Activated CD4-positive, alpha-beta T cell treated with anti-CD3 and anti-CD28 coated beads, Interleukin-2, amount 50 U/mL, for 16 hours (primary cell): ENCODE measurements at regions not wholly inside any gene's neighbourhood (a gene's known extent, or its start where the extent isn't known, plus 50 kb on each side); places are given as distances from the start of the nearest gene placed in this dataset.

ENCODE experiments used
- DNase-seq: peaks from one replicate; pipeline ENCODE4 v3.0.0-alpha.2; 2020

- DNase-seq = no peak
These were observed 272.4 kb upstream of the MYO3A start for GRCh38 chr10:25661632-25662031.

GRCh38 chr10:25666276-25666675, 267.8 kb upstream of the MYO3A start:
- no peak for DNase-seq

GRCh38 chr10:25675204-25675603, 258.8 kb upstream of the MYO3A start:
- DNase-seq = no peak

- DNase-seq = no peak
These were observed 258.4 kb upstream of the MYO3A start for GRCh38 chr10:25675615-25676014.

GRCh38 chr10:25678220-25678619, 255.8 kb upstream of the MYO3A start:
- DNase-seq = no peak

GRCh38 chr10:25678666-25679065, 255.4 kb upstream of the MYO3A start:
- no peak for DNase-seq

GRCh38 chr10:25682203-25682851, 251.7 kb upstream of the MYO3A start:
- no peak for DNase-seq

GRCh38 chr10:25683344-25683743, 250.7 kb upstream of the MYO3A start:
- DNase-seq = no peak

- no peak for DNase-seq
These were observed 246.5 kb upstream of the MYO3A start for GRCh38 chr10:25687521-25687920.

- no peak for DNase-seq
These were observed 244.5 kb upstream of the MYO3A start for GRCh38 chr10:25689346-25690100.

- DNase-seq = no peak
These were observed 241.3 kb upstream of the MYO3A start for GRCh38 chr10:25692761-25693160.

- DNase-seq = no peak
These were observed 239.7 kb upstream of the MYO3A start for GRCh38 chr10:25694206-25694933.

GRCh38 chr10:25694971-25695370, 239.1 kb upstream of the MYO3A start:
- no peak for DNase-seq

- DNase-seq = no peak
These were observed 238.4 kb upstream of the MYO3A start for GRCh38 chr10:25695586-25695985.

GRCh38 chr10:25696013-25696708, 237.9 kb upstream of the MYO3A start:
- DNase-seq = no peak

GRCh38 chr10:25697412-25697811, 236.6 kb upstream of the MYO3A start:
- DNase-seq = no peak

- DNase-seq = no peak
These were observed 235.4 kb upstream of the MYO3A start for GRCh38 chr10:25698638-25699037.

GRCh38 chr10:25699631-25700030, 234.4 kb upstream of the MYO3A start:
- DNase-seq = no peak

GRCh38 chr10:25701652-25702051, 232.4 kb upstream of the MYO3A start:
- DNase-seq = no peak

GRCh38 chr10:25704622-25705021, 229.4 kb upstream of the MYO3A start:
- DNase-seq = no peak

GRCh38 chr10:25707572-25707971, 226.5 kb upstream of the MYO3A start:
- DNase-seq = no peak

GRCh38 chr10:25707976-25708671, 225.9 kb upstream of the MYO3A start:
- DNase-seq = no peak

GRCh38 chr10:25713894-25714240, 220.2 kb upstream of the MYO3A start:
- no peak for DNase-seq
